Stimulated activated CD8-positive, alpha-beta memory T cell treated with anti-CD3 and anti-CD28 coated beads, Interleukin-7, amount 100 ng/mL, for 1 hour (primary cell): ENCODE measurements at regions not wholly inside any gene's neighbourhood (a gene's known extent, or its start where the extent isn't known, plus 50 kb on each side); places are given as distances from the start of the nearest gene placed in this dataset.
A peak's percentile ranks its signal among the peaks of the same experiment; 100 is the strongest.

Experiments
- DNase-seq, 2 donors: peaks; one replicate each; pipeline ENCODE4 v3.0.0-alpha.2; 2020; ENCODE audit warnings: low read depth in 2 of 2

- DNase-seq, result no peak
Measured at GRCh38 chr11:64457416-64458010, 98.2 kb upstream of the SLC22A11 start.

DNA sequence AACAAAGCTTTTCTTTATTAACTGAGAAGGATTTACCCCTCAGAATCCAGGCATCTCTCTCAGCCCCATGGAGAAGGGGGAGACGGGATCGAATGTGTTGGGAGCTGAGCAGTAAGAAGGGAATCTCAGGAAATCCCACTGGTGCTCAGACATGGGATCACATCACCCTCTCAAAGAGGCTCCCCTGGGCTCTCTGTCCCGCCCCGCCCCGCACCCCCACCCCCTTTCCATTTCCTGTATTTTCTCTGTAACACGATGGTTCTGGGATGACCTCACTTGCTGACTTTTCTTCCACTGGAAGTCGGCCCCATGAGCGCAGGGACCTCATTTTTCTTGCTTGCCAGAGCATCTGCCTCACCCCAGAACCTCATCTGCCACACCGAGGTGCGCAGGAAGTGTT lies 96.7 kb upstream of the SLC22A11 start:
- no peak for DNase-seq

DNA sequence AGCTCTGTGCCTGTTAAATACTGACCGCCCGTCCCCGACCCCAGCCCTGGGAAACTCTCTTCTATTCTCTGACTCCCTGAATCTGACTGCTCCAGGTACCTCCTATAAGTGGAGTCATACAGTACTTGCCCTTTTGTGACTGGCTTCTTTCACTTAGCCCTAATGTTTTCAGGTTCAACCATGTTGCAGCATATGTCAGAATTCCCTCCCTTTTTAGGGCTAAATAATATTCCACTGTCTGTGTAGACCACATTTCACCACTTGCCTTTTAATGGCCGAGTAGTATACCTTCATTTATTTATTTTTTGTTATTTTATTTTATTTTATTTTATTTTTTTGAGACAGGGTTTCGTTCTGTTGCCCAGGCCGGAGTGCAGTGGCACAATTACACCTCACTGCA lies 96.1 kb upstream of the SLC22A11 start:
- no peak for DNase-seq

DNA sequence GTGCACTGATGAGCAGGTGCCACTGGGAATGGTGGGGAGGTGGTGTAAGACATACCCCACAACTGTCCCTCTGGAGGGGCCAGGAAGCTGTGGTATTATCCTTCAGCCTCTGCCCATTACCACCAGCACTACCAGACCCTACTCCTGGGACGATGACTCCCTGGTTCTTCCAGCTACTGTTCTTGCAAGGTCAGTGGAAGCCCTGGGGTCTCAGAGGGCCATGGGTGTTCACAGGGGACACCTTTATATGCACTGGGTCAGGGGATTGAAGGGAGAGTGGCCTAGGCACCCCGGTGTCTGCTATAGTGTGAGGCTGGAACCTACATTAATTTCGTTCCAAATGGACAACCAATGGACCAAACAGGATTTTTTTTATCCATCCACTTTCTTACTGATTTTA lies 94.7 kb upstream of the SLC22A11 start:
- no peak for DNase-seq

- DNase-seq, result no peak
Measured at GRCh38 chr11:64466115-64466718, 89.5 kb upstream of the SLC22A11 start.

GRCh38 chr11:64469288-64469687 lies 86.5 kb upstream of the SLC22A11 start:
- no peak for DNase-seq

DNA sequence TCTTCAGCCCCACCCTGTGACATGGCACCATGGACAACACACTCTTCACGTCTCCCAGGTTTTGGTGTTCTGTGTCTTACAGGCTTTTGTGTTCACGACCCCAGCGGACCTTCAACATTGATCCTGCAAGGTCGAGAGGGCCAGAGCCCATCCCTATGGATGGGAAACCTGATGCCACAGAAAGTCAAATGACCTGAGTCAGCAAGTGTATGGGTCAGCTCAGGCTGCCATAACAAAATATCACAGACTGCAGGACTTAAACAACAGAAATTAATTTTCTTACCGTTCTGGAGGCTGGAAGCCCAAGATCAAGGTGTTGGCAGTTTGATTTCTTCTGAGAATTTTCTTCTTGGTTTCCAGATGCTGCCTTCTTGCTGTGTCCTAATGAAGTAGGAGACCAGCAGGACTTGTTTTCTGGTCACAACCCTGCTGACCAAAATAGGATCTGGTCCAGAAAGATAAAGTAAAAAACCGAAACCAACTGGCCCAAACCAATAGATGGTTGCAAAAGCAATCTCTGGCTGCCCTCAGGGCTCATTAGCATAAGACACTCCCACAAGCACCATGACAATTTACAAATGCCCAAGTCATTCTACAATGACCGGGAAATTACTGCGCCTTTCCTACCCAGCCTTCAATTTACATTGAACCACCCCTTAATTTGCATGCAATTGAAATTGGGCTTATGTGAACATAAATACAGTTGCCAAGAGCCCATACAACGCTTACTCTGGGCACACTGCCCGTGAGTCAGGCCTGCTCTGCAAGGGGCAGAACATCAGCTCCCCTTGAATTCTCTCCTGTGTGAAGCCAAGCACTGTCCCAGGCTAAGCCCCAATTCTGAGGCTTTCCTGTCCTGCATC lies 82.9 kb upstream of the SLC22A11 start:
- DNase-seq, result no peak

DNA sequence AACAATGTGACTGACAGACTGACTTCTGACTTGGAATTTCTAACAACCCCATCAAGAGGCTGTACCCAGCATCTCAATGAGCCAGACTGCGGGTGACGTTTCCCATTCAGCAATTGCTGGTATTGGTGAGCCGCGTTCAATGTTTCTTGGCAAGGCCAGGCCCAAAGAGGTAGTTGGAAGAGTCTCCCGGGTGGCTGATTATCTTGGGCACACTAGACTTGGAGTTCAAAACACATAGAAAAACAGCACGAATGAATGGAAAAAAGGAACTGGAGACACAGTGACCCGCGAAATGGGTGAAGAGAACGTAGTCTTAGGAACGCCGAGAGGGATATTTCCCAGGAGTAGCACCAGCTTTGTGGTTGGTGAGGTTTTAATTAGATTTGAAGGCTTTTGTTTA lies 81.1 kb upstream of the SLC22A11 start:
- no peak for DNase-seq

GRCh38 chr11:64475145-64475544 lies 80.6 kb upstream of the SLC22A11 start:
- no peak for DNase-seq

DNA sequence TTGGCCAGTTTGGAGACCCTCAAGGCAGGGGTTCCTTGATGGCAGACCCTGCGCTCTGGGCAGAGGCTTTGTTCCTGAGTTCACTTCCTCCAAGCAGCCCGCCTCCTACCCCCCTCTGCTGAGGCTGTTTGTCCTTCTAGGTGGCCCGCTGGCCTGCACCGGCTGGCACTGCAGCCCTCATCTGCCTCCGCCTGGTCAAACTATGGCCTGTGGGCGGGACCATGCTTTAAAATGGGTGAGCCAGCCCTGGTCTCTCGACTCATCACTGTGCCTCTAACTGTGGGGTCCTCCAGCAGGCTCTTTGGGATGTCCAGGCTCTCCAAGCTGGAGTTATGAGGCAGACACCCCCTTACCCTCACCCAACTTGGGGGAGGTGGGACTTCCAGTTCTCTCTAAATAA lies 78.9 kb upstream of the SLC22A11 start:
- no peak for DNase-seq

- DNase-seq, result no peak
Measured at GRCh38 chr11:64477675-64478074, 78.1 kb upstream of the SLC22A11 start.

GRCh38 chr11:64482588-64482987 lies 73.2 kb upstream of the SLC22A11 start:
- no peak for DNase-seq

DNA sequence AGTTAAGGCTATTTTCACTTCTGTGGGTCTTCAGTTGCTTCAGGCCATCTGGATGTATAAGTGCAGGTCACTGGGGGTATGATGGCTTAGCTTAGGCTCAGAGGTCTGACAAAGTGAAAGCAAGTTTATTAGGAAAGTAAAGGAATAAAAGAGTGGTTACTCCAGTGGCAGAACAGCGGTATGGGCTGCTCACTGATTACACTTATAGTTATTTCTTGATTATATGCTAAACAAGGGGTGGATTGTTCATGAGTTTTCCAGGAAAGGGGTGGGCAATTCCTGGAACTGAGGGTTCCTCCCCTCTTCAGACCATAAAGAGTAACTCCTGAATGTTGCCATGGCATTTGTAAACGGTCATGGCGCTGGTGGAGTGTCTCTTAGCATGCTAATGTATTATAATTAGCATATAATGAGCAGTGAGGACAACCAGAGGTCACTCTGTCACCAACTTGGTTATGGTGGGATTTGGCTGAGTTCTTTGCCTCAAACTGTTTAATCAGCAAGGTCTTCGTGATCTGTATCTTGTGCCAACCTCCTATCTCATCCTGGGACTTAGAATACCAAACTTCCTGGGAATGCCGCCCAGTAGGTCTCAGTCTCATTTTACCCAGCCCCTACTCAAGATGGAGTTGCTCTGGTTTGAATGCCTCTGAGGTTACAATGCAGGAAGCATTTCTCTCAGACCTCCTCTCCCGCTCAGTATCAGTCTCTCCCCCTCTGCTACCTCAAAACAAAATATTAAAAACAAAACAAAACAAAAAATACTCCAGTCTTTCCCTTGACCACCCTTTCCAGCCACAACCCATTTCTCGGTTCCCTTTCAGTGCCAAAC lies 71.3 kb upstream of the SLC22A11 start:
- no peak for DNase-seq

- DNase-seq, result no peak
Measured at GRCh38 chr11:64485074-64485473, 70.7 kb upstream of the SLC22A11 start.

GRCh38 chr11:64489831-64490441 lies 65.8 kb upstream of the SLC22A11 start:
- DNase-seq, result peak; percentile 4 to 6

DNA sequence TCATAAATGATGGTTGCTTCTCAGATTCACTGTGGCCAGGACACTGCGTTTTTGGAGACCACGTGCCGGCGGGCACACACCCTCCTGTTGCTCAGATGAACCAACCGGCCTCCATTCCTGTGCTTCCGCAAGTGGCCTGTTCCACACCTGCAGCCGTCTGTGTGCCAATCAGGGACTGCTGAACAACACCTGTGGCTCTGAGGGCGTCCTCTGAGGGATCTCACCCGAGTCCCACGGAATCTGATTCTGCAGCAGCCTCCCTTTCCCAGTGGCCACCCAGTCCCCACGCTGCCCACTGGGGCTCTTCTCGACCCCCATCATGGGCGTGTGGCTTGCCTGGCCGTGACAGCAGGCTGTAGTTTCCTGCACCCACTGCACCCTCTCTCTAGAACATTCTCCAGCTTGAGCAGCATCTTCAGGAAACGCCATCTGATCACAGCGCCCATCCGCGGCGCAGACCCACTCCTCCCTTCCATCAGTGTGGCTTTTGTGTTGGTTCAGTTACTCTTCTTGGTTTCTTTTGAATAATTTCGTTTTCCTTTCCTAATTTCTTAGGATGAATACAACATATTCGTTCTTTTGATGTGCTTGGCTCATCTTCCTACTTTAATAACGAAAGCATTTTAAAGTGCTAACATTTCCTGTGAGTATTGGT lies 65.1 kb upstream of the SLC22A11 start:
- no peak for DNase-seq

GRCh38 chr11:64492561-64492960 lies 63.2 kb upstream of the SLC22A11 start:
- no peak for DNase-seq

GRCh38 chr11:64498136-64498535 lies 57.6 kb upstream of the SLC22A11 start:
- DNase-seq, result no peak

- no peak for DNase-seq
Measured at GRCh38 chr11:64499261-64500004, 56.3 kb upstream of the SLC22A11 start.
